PC-9 (cell line): ENCODE measurements at regions not wholly inside any gene's neighbourhood (a gene's known extent, or its start where the extent isn't known, plus 50 kb on each side); places are given as distances from the start of the nearest gene placed in this dataset.

ENCODE experiments used
- EZH2 ChIP-seq: fragments of 200-600 bp; sonication (generic); IDR thresholded peaks from 2 replicates; pipeline ENCODE4 v1.8.0; 2017; ENCODE audit warnings: antibody characterized with exemption, low read depth
- TF ChIP-seq, protein P1 (sequence below): fragments of 200-600 bp; sonication (generic); conservative IDR thresholded peaks from 2 replicates; pipeline ENCODE4 v1.6.1; 2017; ENCODE audit warnings: mixed run types, antibody characterized with exemption, mild to moderate bottlenecking, moderate library complexity

GRCh38 chr3:102096066-102096465 lies 246.8 kb downstream of the NFKBIZ start:
- TF ChIP-seq, protein P1, sequence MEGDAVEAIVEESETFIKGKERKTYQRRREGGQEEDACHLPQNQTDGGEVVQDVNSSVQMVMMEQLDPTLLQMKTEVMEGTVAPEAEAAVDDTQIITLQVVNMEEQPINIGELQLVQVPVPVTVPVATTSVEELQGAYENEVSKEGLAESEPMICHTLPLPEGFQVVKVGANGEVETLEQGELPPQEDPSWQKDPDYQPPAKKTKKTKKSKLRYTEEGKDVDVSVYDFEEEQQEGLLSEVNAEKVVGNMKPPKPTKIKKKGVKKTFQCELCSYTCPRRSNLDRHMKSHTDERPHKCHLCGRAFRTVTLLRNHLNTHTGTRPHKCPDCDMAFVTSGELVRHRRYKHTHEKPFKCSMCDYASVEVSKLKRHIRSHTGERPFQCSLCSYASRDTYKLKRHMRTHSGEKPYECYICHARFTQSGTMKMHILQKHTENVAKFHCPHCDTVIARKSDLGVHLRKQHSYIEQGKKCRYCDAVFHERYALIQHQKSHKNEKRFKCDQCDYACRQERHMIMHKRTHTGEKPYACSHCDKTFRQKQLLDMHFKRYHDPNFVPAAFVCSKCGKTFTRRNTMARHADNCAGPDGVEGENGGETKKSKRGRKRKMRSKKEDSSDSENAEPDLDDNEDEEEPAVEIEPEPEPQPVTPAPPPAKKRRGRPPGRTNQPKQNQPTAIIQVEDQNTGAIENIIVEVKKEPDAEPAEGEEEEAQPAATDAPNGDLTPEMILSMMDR: no peak
- no peak for TF ChIP-seq EZH2
